ENCODE measurements at regions not wholly inside any gene's neighbourhood (a gene's known extent, or its start where the extent isn't known, plus 50 kb on each side); places are given as distances from the start of the nearest gene placed in this dataset.
A peak's percentile ranks its signal among the peaks of the same experiment; 100 is the strongest.
"Not testable (repeated sequence)": the region's sequence is repeated elsewhere in the genome, so short reads cannot be mapped to it uniquely, and the experiment has no call there.

DNA sequence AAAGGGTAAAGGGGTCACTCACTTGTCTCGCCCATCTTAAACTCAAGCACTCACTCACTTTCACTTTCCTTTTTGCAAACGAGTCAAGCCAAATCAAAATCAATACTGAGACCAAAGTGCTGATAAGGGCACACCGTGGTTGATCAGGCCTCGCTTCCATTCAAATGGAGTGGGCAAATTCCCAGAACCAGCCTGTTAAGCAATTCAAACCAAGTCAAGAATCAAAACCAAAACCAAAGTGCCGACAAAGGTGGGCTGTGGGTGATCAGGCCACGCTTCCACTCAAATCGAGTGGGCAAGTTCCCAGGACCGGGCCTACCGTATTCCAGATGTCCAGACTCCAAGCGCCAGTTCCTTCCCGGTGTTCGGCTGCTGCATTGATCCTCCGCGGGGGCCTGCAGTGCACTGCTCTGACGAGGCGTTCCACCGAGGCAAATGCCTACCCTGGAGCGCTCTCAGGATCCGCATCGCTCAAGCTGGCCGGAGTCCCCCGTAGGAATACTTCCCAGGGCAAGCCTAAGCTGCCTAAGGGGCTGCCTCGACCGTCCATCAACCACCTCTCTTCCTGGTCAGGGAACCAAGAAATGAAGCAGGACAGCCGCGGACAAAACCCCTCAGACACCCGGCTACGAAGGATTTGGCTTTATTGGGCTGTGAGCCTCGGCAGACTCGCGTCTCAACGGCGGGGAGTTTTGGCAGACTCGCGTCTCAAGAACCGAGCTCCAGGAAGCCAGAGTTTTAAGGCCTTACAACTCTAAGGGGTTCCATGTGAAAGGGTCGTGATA lies 89.9 kb upstream of the SLC1A4 start:
- TF ChIP-seq, protein P1, sequence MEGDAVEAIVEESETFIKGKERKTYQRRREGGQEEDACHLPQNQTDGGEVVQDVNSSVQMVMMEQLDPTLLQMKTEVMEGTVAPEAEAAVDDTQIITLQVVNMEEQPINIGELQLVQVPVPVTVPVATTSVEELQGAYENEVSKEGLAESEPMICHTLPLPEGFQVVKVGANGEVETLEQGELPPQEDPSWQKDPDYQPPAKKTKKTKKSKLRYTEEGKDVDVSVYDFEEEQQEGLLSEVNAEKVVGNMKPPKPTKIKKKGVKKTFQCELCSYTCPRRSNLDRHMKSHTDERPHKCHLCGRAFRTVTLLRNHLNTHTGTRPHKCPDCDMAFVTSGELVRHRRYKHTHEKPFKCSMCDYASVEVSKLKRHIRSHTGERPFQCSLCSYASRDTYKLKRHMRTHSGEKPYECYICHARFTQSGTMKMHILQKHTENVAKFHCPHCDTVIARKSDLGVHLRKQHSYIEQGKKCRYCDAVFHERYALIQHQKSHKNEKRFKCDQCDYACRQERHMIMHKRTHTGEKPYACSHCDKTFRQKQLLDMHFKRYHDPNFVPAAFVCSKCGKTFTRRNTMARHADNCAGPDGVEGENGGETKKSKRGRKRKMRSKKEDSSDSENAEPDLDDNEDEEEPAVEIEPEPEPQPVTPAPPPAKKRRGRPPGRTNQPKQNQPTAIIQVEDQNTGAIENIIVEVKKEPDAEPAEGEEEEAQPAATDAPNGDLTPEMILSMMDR (conservative IDR thresholded peaks at IDR 0.05) = no peak
- Mint-ChIP-seq H3K9me3 (peaks cover 2% of the 10 kb centered on the region), H3K27ac (ENCODE audit: unreplicated experiment) (no peak overlapping the region), H3K4me3 (no peak overlapping the region), H3K27me3 (ENCODE audit: low read depth) (peaks cover 5% of the 10 kb centered on the region), H3K36me3 (ENCODE audit: low read depth) (no peaks in the 10 kb centered on the region), H3K4me1 (peaks cover 4% of the 10 kb centered on the region)
- DNase-seq (ENCODE audit: low read depth, low spot score) = no peak

DNA sequence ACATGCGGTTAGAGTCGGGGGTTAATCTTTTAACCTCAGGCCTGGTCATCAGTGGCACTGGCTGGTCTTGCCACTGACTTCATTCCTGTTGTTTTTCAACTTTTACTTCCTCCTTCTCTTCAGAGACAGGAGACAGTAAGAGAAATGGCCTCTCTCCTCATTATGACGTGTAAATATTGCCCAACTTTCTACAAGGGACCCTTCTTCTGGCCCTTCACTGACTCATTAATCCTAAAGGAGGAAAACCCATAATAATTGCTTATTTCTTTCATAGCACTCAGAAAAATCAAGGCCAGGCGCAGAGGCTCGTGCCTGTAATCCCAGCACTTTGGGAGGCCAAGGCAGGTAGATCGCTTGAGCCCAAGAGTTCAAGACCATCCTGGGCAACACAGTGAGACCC lies 89.3 kb upstream of the SLC1A4 start:
- not testable (repeated sequence) for H3K27me3 Mint-ChIP-seq (ENCODE audit: low read depth); H3K4me3 Mint-ChIP-seq; H3K9me3 Mint-ChIP-seq; DNase-seq (ENCODE audit: low read depth, low spot score); H3K27ac Mint-ChIP-seq (ENCODE audit: unreplicated experiment); H3K4me1 Mint-ChIP-seq; H3K36me3 Mint-ChIP-seq (ENCODE audit: low read depth)

DNA sequence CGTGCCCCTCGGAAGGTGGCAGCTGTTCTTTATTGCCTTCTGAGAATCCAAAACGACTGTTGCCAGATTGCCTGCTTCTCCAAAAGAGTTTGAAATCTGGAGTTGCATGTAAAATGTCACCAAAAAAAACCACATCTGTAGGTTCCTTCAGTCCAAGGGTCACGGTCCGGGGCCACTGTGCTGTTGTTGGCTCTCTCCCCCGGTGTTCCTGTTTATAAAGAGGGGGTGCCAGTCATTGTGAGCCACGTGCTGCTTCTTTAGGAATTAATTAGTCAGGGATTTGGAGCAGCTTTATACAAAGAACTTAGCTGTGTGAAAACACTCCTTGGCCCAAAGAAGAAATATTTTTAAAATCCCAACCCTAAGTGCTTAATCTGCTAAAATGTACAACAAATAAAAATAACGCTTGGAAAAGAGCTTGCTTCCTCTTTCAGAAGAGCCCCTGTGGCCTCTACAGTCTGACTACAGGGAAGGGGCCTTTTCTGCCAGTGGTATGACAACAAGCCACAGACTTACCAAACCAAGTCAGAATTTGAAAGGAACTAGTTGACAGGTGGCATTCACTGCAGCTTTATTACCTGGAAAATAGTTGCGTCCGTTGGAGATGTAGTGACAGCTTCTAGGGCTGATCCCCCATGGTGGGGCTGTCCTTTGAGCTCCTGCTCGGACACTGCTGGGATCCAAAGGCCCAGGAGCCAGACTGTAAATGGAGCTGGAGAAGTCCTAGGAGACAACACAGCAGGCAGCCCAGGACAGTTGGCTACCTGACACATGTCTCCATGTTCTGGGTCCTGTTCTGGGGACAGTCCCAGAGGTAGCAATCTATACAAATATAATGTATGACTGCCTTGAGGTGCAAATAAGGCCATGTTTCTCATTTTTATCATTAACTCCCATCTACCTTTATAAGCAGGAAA lies 84.5 kb upstream of the SLC1A4 start:
- no peaks in the 10 kb centered on the region for H3K9me3 Mint-ChIP-seq
- TF ChIP-seq, protein P1 (conservative IDR thresholded peaks at IDR 0.05) = no peak
- H3K36me3 Mint-ChIP-seq (ENCODE audit: low read depth) = no peaks in the 10 kb centered on the region
- DNase-seq (ENCODE audit: low read depth, low spot score) = no peak
- no peaks in the 10 kb centered on the region for H3K27me3 Mint-ChIP-seq (ENCODE audit: low read depth)
- H3K4me3 Mint-ChIP-seq = no peak overlapping the region
- no peak overlapping the region for H3K27ac Mint-ChIP-seq (ENCODE audit: unreplicated experiment)
- peaks cover 9% of the 10 kb centered on the region for H3K4me1 Mint-ChIP-seq

DNA sequence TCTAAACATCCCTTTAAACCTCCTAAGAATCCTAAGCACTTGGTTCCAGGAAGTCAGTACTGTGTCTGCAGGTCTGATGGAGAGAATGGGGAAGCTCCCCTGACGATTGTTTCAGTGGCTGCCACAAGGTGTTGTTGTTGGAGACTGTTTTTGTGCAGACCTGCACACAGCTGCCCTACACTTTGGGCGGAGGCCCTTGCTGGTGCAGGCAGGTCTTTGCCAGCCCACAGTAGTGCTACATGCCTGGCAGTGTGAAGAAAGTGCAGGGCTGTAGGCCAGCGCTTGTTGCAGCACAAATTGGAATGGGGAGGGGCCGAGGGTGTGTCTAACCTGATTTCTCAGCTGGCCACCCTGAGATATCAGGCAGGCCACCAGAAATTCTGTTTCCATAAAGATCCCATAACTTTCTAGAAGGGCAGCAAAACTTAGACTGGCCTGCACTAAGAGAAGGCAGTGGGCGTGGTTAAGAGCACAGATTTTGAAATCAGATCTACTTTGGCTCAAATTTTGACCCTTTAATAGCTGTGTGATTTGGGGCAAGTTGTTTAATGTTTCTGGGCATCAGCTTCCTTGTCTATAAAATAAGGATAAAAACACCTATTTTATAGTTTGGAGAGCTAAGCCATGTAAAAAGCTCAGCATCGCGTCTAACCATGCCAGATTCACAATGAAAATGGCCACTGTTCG lies 83.7 kb upstream of the SLC1A4 start:
- TF ChIP-seq, protein P1 (conservative IDR thresholded peaks at IDR 0.05) = no peak

DNA sequence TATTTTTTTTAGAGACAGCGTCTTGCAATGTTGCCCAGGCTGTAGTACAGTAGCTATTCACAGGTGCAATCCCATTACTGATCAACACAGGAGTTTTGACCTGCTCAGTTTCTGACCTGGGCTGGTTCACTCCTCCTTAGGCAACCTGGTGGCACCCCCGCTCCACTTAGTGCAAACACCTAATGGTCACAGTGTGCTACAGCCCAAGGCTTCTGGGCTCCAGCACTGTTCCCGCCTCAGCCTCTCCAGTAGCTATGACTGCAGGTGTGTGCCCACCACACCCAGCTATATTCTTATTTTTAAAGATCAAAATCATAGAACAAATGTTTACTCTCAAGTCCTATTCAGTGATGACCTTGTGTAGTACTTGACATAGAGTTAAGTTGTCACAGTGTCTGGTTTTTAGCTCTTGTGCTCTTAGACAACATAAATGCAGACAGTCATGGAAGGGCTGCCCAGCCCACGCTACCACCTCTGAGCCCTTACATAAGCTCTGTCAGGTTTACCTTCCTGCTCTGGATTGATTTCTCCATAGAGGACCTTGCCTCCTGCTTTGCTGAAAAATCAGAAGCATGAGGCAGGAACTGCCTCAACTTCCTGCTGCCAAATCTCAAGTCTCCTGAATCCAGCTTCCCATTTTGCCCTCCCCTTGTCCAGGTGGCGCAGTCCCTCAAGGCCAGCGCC lies 82.2 kb upstream of the SLC1A4 start:
- Mint-ChIP-seq H3K9me3 (no peaks in the 10 kb centered on the region), H3K4me3 (no peak overlapping the region), H3K36me3 (ENCODE audit: low read depth) (no peaks in the 10 kb centered on the region), H3K27me3 (ENCODE audit: low read depth) (no peaks in the 10 kb centered on the region), H3K27ac (ENCODE audit: unreplicated experiment) (peak overlapping the region; percentile 4), H3K4me1 (peaks cover 9% of the 10 kb centered on the region)
- DNase-seq (ENCODE audit: low read depth, low spot score) = no peak
- TF ChIP-seq, protein P1 (conservative IDR thresholded peaks at IDR 0.05) = no peak

More for the DNA sequence above, 83.7 kb upstream of the SLC1A4 start:
- Mint-ChIP-seq H3K27me3 (ENCODE audit: low read depth) (no peaks in the 10 kb centered on the region), H3K4me3 (no peak overlapping the region), H3K9me3 (no peaks in the 10 kb centered on the region), H3K27ac (ENCODE audit: unreplicated experiment) (no peak overlapping the region), H3K36me3 (ENCODE audit: low read depth) (no peaks in the 10 kb centered on the region), H3K4me1 (peaks cover 9% of the 10 kb centered on the region)
- DNase-seq (ENCODE audit: low read depth, low spot score) = no peak
